Ovary (tissue), 7 donors: ENCODE measurements at regions not wholly inside any gene's neighbourhood (a gene's known extent, or its start where the extent isn't known, plus 50 kb on each side); places are given as distances from the start of the nearest gene placed in this dataset.

Source experiments
- DNase-seq, 5 donors: peaks; one replicate each; pipeline ENCODE4 v3.0.0-alpha.2; 2019 to 2020
- H3K27ac ChIP-seq, 2 donors: fragments of 200-600 bp; one replicate each; pipeline versions ENCODE4 v1.5.1 to v1.8.0; 2019 to 2022
- H3K27me3 ChIP-seq: fragments of 200-600 bp; one replicate; pipeline ENCODE4 v1.8.0; 2022
- H3K36me3 ChIP-seq: fragments of 200-600 bp; sonication (generic); one replicate; pipeline ENCODE4 v1.5.1; 2019
- H3K4me1 ChIP-seq: one replicate; pipeline ENCODE4 v1.8.1; 2013; ENCODE audit warnings: mild to moderate bottlenecking, moderate library complexity; ENCODE audit not compliant: insufficient read depth
- H3K4me3 ChIP-seq: fragments of 200-600 bp; sonication (generic); one replicate; pipeline ENCODE4 v1.5.1; 2017
- H3K9me3 ChIP-seq, 2 donors: fragments of 200-600 bp in 1 of 2; sonication (generic) in 1 of 2; one replicate each; pipeline versions ENCODE4 v1.5.1 to v1.8.1; 2013 to 2019; ENCODE audit warnings: mild to moderate bottlenecking in 1 of 2, moderate library complexity in 1 of 2
- EP300 ChIP-seq: sonication (generic); formaldehyde crosslinking; IDR thresholded peaks from one replicate; pipeline ENCODE4 v1.6.1; 2017; ENCODE audit warnings: antibody characterized with exemption
- POLR2A ChIP-seq: fragments of 450-650 bp; IDR thresholded peaks from one replicate; pipeline ENCODE4 v1.6.1; 2017; ENCODE audit warnings: antibody characterized with exemption, mild to moderate bottlenecking, moderate library complexity
- WGBS, 3 donors: extraction: QIAGEN DNeasy Blood & Tissue Kit in 1 of 3; methylation state at CpG; one replicate each; pipeline versions ENCODE4 v1.1.5 to v1.1.7; 2013 to 2017; 5-methylcytosine and 5-hydroxymethylcytosine counted together
- intact Hi-C, 4 donors: fragments of 100-400 bp; cut with DNase I; formaldehyde crosslinking; loops; one replicate each; pipeline versions ENCODE4 v1.11.0 to v1.15.1; 2022 to 2023
- TF ChIP-seq, protein P1 (sequence below), 3 donors: fragments of 450-650 bp in 2 of 3; fragments of 200-600 bp in 1 of 3; IDR thresholded peaks; one replicate each; pipeline versions ENCODE4 v1.5.1 to v1.8.0; 2016 to 2022; ENCODE audit warnings: antibody characterized with exemption in 3 of 3, mild to moderate bottlenecking in 1 of 3
- donor health status: DM: no; HTN: no; CAD: no; lungs with moderate emphysema.
- donor health status: DM: no; HTN: no; CAD: no.
- donor health status: Bipolar disorder and iron deficiency.
- donor health status: DM: no; HTN: no; CAD: no.
- donor health status: DM: yes; HTN: yes; CAD: no.

DNA sequence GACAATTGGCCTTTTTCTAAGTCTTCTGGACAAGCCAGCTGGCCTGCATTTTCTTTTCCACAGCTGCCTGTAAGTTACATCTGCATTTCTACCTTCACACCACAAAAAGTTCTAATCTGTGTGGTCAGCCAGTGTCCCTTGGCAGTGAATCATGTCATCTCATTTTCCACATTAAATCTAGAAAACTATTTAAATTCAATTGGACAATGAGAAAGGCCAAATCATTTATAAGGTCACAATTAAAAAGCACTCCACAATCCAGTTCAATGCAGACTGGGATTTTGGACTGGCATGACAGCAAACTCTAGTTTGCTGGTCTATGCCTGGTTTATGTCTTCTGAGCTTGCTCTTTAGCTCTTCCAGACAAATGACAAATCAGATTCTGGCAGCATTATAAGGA lies 494.2 kb upstream of the SPHKAP start:
- intact Hi-C loops, result no loop called here
- H3K27ac ChIP-seq, result no peak overlapping the region
- no peaks in the 10 kb centered on the region for H3K36me3 ChIP-seq
- no peak for DNase-seq
- no peak overlapping the region for H3K4me3 ChIP-seq
- no peaks in the 10 kb centered on the region for H3K9me3 ChIP-seq
- H3K4me1 ChIP-seq, result no peaks in the 10 kb centered on the region
- H3K27me3 ChIP-seq, result no peaks in the 10 kb centered on the region
- TF ChIP-seq, protein P1, sequence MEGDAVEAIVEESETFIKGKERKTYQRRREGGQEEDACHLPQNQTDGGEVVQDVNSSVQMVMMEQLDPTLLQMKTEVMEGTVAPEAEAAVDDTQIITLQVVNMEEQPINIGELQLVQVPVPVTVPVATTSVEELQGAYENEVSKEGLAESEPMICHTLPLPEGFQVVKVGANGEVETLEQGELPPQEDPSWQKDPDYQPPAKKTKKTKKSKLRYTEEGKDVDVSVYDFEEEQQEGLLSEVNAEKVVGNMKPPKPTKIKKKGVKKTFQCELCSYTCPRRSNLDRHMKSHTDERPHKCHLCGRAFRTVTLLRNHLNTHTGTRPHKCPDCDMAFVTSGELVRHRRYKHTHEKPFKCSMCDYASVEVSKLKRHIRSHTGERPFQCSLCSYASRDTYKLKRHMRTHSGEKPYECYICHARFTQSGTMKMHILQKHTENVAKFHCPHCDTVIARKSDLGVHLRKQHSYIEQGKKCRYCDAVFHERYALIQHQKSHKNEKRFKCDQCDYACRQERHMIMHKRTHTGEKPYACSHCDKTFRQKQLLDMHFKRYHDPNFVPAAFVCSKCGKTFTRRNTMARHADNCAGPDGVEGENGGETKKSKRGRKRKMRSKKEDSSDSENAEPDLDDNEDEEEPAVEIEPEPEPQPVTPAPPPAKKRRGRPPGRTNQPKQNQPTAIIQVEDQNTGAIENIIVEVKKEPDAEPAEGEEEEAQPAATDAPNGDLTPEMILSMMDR (IDR thresholded peaks at IDR 0.05), result no peak
- no peak for TF ChIP-seq EP300
- TF ChIP-seq POLR2A, result no peak

DNA sequence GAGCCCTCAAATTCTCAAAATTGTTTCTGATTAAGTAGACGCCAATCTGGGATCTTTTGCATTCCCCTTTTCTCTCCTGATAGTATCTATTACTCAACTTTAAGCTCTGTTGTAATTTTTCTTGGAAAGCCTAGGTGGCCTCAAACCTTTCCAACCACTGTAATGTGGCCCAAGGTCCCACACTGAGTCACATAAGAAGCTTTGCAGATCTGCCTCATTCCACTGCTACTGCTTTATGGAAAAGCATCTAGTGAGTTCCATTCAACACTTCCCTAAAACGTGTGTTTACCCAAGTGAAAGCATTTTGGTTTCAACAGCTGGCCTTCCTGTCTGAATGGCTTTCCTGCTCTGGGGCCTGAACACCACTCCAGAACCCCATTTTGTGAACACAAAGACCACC lies 493.6 kb upstream of the SPHKAP start:
- intact Hi-C loops, result no loop called here
- no peak for DNase-seq

DNA sequence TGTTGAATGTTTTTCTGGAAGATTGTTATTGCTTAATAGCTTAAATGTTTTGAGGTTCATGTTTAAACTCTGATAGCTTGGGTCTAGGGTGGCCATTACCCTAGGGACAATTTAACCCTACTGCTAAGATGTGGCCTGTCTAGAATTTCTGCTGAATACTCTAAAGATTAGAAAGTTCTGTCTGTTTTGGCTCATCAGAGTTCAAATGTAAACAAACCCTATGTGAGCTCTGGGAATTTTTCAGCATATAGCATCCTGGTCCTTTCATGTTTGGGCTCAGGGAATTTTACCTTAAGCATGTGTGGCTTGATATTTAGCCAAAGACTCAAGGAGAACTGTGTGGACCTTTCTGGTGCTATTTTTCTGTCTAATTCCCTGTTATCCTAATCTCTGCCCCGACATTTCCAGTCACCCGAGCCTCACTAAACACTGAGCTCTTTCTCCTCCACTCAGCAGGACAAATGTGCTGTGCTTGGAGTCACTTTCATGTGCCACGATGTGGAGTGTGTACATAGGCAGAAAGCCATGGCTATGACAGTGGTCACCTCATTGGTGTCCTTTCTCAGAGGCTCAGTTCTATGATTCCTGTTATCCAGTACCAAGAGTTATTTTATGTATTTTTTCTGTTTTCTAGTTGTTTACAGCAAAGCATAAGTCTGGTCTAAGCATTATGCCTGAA lies 492.5 kb upstream of the SPHKAP start:
- no peaks in the 10 kb centered on the region for H3K4me1 ChIP-seq
- H3K4me3 ChIP-seq, result no peak overlapping the region
- no peak overlapping the region for H3K27ac ChIP-seq
- H3K27me3 ChIP-seq, result no peaks in the 10 kb centered on the region
- no peaks in the 10 kb centered on the region for H3K36me3 ChIP-seq
- intact Hi-C loops, result no loop called here
- no peak for DNase-seq
- 34 to 59% (median 48%) methylated on average over 3 of the region's 3 CpGs for WGBS, 3 donors
- H3K9me3 ChIP-seq, result no peaks in the 10 kb centered on the region
- TF ChIP-seq POLR2A, result no peak
- no peak for TF ChIP-seq EP300
- TF ChIP-seq, protein P1 (IDR thresholded peaks at IDR 0.05), result no peak

More for the DNA sequence above, 493.6 kb upstream of the SPHKAP start:
- WGBS, 3 donors, result 52 to 67% (median 54%) methylated on average over 2 of the region's 2 CpGs
- H3K9me3 ChIP-seq, result no peaks in the 10 kb centered on the region
- H3K36me3 ChIP-seq, result no peaks in the 10 kb centered on the region
- H3K27me3 ChIP-seq, result no peaks in the 10 kb centered on the region
- H3K27ac ChIP-seq, result no peak overlapping the region
- TF ChIP-seq, protein P1 (IDR thresholded peaks at IDR 0.05), result no peak
- TF ChIP-seq EP300 (no peak), POLR2A (no peak)
- no peaks in the 10 kb centered on the region for H3K4me1 ChIP-seq
- no peak overlapping the region for H3K4me3 ChIP-seq

DNA sequence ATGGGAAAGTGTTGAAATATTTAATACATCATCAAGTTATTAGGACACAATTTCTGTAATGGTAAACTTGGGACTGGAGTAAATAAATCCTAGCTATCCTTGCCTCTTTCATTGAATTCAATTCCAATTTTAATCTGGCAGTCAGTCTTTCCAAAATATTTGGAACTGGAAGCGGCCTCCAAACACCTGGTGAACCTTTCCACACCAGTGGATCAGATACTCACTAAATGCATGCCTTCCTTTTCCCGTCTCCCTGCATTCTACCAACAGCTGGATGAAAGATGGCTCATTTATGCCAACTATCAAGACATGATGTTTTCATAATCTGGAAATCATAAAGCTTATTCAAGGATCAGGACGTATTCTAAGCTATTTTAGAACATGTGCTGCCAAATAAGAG lies 488.2 kb upstream of the SPHKAP start:
- intact Hi-C loops, result no loop called here
- TF ChIP-seq EP300 (no peak), POLR2A (no peak)
- TF ChIP-seq, protein P1 (IDR thresholded peaks at IDR 0.05), result no peak
- H3K4me1 ChIP-seq, result no peaks in the 10 kb centered on the region
- no peaks in the 10 kb centered on the region for H3K36me3 ChIP-seq
- H3K4me3 ChIP-seq, result no peak overlapping the region
- no peak for DNase-seq
- WGBS, 3 donors, result 30 to 32% (median 31%) methylated on average over 3 of the region's 3 CpGs
- no peaks in the 10 kb centered on the region for H3K9me3 ChIP-seq
- H3K27ac ChIP-seq, result no peak overlapping the region
- H3K27me3 ChIP-seq, result no peaks in the 10 kb centered on the region
